Left lung (tissue), 4 donors: ENCODE measurements at regions not wholly inside any gene's neighbourhood (a gene's known extent, or its start where the extent isn't known, plus 50 kb on each side); places are given as distances from the start of the nearest gene placed in this dataset.

Experiments used
- ATAC-seq: fragments of 200-7000 bp; cut with Tn5 transposase; one replicate; pipeline ENCODE4 v1.9.1; 2020; ENCODE audit warnings: moderate library complexity
- DNase-seq, 4 donors: peaks; one replicate each; pipeline ENCODE4 v3.0.0-alpha.2; 2013 to 2020
- H3K27ac ChIP-seq, 2 donors: fragments of 200-600 bp; sonication (generic) in 1 of 2; one replicate each; pipeline versions ENCODE4 v1.5.0 to v1.8.0; 2020 to 2021
- H3K27me3 ChIP-seq, 2 donors: fragments of 200-600 bp; sonication (generic) in 1 of 2; one replicate each; pipeline versions ENCODE4 v1.5.0 to v1.8.0; 2020 to 2021
- H3K36me3 ChIP-seq, 2 donors: fragments of 200-600 bp; sonication (generic) in 1 of 2; one replicate each; pipeline versions ENCODE4 v1.5.0 to v1.8.0; 2020 to 2021
- H3K4me1 ChIP-seq, 2 donors: fragments of 200-600 bp; one replicate each; pipeline ENCODE4 v1.8.0; 2021
- H3K4me3 ChIP-seq, 2 donors: fragments of 200-600 bp; sonication (generic) in 1 of 2; one replicate each; pipeline versions ENCODE4 v1.5.0 to v1.8.0; 2020 to 2021; ENCODE audit warnings: mild to moderate bottlenecking in 1 of 2
- H3K9me3 ChIP-seq, 2 donors: fragments of 200-600 bp; sonication (generic) in 1 of 2; one replicate each; pipeline versions ENCODE4 v1.5.0 to v1.8.0; 2020 to 2021
- CTCF ChIP-seq, 2 donors: fragments of 200-600 bp; sonication (generic) in 1 of 2; IDR thresholded peaks; one replicate each; pipeline versions ENCODE4 v1.5.0 to v1.8.0; 2021; ENCODE audit warnings: antibody characterized with exemption in 2 of 2
- intact Hi-C, 2 donors: fragments of 100-400 bp; cut with DNase I; formaldehyde crosslinking; loops; one replicate each; pipeline versions ENCODE4 v1.11.2 to v1.14.2; 2022
- donor health status: DM: no; HTN: yes; CAD: no.
- donor health status: DM: no; HTN: no; CAD: no.

GRCh38 chr20:60576236-60576635 is 618.0 kb downstream of the CDH26 start:
- DNase-seq (no peak), ATAC-seq (no peak)
- TF ChIP-seq CTCF (IDR thresholded peaks at IDR 0.05) = no peak
- H3K27ac ChIP-seq = no peak overlapping the region
- H3K4me1 ChIP-seq = no peaks in the 10 kb centered on the region
- H3K36me3 ChIP-seq = no peaks in the 10 kb centered on the region
- no peaks in the 10 kb centered on the region for H3K27me3 ChIP-seq
- H3K4me3 ChIP-seq = no peak overlapping the region
- intact Hi-C loops = no loop called here
- H3K9me3 ChIP-seq = no peaks in the 10 kb centered on the region

- Histone ChIP-seq H3K9me3 (no peaks in the 10 kb centered on the region), H3K4me1 (no peaks in the 10 kb centered on the region), H3K4me3 (no peak overlapping the region), H3K36me3 (no peaks in the 10 kb centered on the region), H3K27me3 (no peaks in the 10 kb centered on the region), H3K27ac (no peak overlapping the region)
- DNase-seq (no peak), ATAC-seq (no peak)
- no peak for TF ChIP-seq CTCF (IDR thresholded peaks at IDR 0.05)
- intact Hi-C loops = no loop called here
These were observed 621.8 kb downstream of the CDH26 start for GRCh38 chr20:60579941-60580515.

DNA sequence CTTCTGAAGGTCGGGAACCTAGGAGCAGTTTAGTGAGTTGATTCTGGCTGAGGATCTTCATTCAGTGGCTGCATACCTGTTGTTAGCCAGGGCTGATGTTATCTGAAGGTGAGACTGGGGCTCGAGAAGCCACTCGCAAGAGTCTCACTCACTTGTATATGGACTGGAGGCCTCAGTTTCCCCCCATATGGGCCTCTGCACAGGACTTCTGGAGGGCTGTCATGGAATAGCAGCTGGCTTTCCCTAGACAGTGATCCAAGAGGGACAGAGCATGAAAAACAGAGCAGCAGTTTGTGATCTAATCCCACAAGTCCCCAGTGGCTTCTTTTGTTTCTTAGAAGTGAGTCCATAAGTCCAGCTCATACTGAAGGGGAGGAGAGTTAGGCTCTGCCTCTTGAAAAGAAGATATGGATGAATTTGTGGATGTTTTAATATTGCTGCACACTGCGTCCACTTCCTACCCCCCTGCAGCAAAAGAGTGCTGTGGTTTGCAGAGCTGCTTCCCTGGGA is 623.4 kb downstream of the CDH26 start:
- no peaks in the 10 kb centered on the region for H3K36me3 ChIP-seq
- H3K27ac ChIP-seq = no peak overlapping the region
- ATAC-seq (no peak), DNase-seq (no peak)
- TF ChIP-seq CTCF (IDR thresholded peaks at IDR 0.05) = no peak
- no peak overlapping the region for H3K4me3 ChIP-seq
- intact Hi-C loops = no loop called here
- H3K27me3 ChIP-seq = no peaks in the 10 kb centered on the region
- no peaks in the 10 kb centered on the region for H3K9me3 ChIP-seq
- H3K4me1 ChIP-seq = no peaks in the 10 kb centered on the region

DNA sequence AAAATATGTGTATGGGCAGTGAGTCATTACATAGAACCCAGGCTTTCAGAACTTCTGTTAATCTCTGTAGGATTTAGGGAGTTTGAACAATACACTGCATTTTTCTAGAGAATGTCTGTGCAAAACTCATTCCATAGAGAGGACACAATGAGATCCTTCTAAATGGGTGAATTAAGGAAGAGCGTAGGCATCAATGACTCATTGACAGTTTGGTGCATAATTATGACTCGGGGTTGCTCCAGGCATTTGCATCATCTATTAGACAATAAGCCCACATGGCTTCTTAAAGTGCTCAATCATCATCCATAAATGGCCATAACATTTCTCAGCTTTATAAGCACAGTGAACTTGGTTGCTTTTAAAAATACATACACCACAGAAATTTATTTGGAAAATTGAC is 625.5 kb downstream of the CDH26 start:
- Histone ChIP-seq H3K4me3 (no peak overlapping the region), H3K27ac (no peak overlapping the region), H3K9me3 (no peaks in the 10 kb centered on the region), H3K27me3 (no peaks in the 10 kb centered on the region), H3K4me1 (no peaks in the 10 kb centered on the region), H3K36me3 (no peaks in the 10 kb centered on the region)
- no peak for TF ChIP-seq CTCF (IDR thresholded peaks at IDR 0.05)
- ATAC-seq (no peak), DNase-seq (no peak)
- intact Hi-C loops = no loop called here

- intact Hi-C loops = no loop called here
- H3K4me3 ChIP-seq = no peak overlapping the region
These were observed 626.0 kb downstream of the CDH26 start for GRCh38 chr20:60584221-60584620.

More at GRCh38 chr20:60584221-60584620, 626.0 kb downstream of the CDH26 start:
- H3K9me3 ChIP-seq = no peaks in the 10 kb centered on the region
- DNase-seq (no peak), ATAC-seq (no peak)
- no peaks in the 10 kb centered on the region for H3K27me3 ChIP-seq
- no peak overlapping the region for H3K27ac ChIP-seq
- TF ChIP-seq CTCF (IDR thresholded peaks at IDR 0.05) = no peak
- no peaks in the 10 kb centered on the region for H3K36me3 ChIP-seq
- no peaks in the 10 kb centered on the region for H3K4me1 ChIP-seq
